ENCODE measurements at regions not wholly inside any gene's neighbourhood (a gene's known extent, or its start where the extent isn't known, plus 50 kb on each side); places are given as distances from the start of the nearest gene placed in this dataset.

GRCh38 chr14:103192246-103192840 is 69.1 kb downstream of the TNFAIP2 start:
- Histone ChIP-seq H3K9me3 (ENCODE audit: control insufficient read depth, insufficient read depth, low read length) (no peaks in the 10 kb centered on the region), H2BK5ac (ENCODE audit: low read depth, low read length, poor library complexity, severe bottlenecking) (no peak overlapping the region), H2AK9ac (replicated peaks; ENCODE audit: low read depth, low read length, poor library complexity) (no peak overlapping the region), H3K9ac (ENCODE audit: low read depth, low read length) (no peak overlapping the region), H3K4me1 (ENCODE audit: control insufficient read depth, insufficient read depth, low read length) (peaks cover 4% of the 10 kb centered on the region), H2BK15ac (ENCODE audit: low read depth, low read length) (no peak overlapping the region), H3K27me3 (ENCODE audit: control insufficient read depth, insufficient read depth, low read length) (peaks cover 48% of the 10 kb centered on the region), H3K18ac (ENCODE audit: low read depth, low read length) (no peak overlapping the region), H3K56ac (ENCODE audit: extremely low read depth, insufficient read depth, low read length) (no peak overlapping the region), H3K79me1 (ENCODE audit: low read depth in 1 of 2, low read length in 2 of 2) (no peaks in the 10 kb centered on the region), H3K4me3 (ENCODE audit: insufficient read depth, low read depth, low read length) (no peak overlapping the region), H3K4me2 (ENCODE audit: low read depth, low read length) (no peak overlapping the region), H4K5ac (ENCODE audit: low read depth, low read length) (no peak overlapping the region), H3K9me1 (ENCODE audit: insufficient read depth, low read length) (no peaks in the 10 kb centered on the region), H2BK20ac (ENCODE audit: low read depth, low read length) (no peak overlapping the region), H2AFZ (replicated peaks; ENCODE audit: low read length, poor library complexity) (no peak overlapping the region), H4K20me1 (ENCODE audit: insufficient read depth, low read length) (no peaks in the 10 kb centered on the region), H3K23ac (ENCODE audit: low read depth, low read length) (no peak overlapping the region), H4K8ac (ENCODE audit: low read depth in 2 of 2, low read length in 2 of 2) (no peak overlapping the region), H2BK120ac (ENCODE audit: low read depth, low read length) (no peak overlapping the region), H3K27ac (ENCODE audit: insufficient read depth, low read length) (no peak overlapping the region), H3K36me3 (ENCODE audit: control insufficient read depth, insufficient read depth, low read length) (no peaks in the 10 kb centered on the region), H2AK5ac (ENCODE audit: low read depth, low read length) (no peak overlapping the region), H3K4ac (ENCODE audit: low read depth, low read length) (no peak overlapping the region), H3K14ac (replicated peaks; ENCODE audit: low read depth, low read length) (no peak overlapping the region), H4K91ac (ENCODE audit: insufficient read depth, low read depth, low read length) (no peak overlapping the region)
- ChIA-PET POLR2A (ENCODE audit: unreplicated experiment) (no interaction called here), CTCF (interaction anchor here (0.6 kb wide), 1 partner anchor 89 kb away, joined by 4 read pairs; no protein-coding TSS in a partner anchor)
- DNase-seq (no peak), ATAC-seq (ENCODE audit: low read depth) (no peak)
- dilution Hi-C loops (cut with HindIII; ENCODE audit: low sequenced_read_pairs, unreplicated experiment): no loop called here
- WGBS, 2 experiments (ENCODE audit: extremely low coverage in 2 of 2, insufficient read length in 1 of 2): 90% methylated on average over 1 of the region's 7 CpGs; no CpG with 5 or more reads in 1 of the 2 experiments
- in situ Hi-C loops (cut with MboI; ENCODE audit: low sequenced_read_pairs): no loop called here
- TF ChIP-seq ELK1 (IDR thresholded peaks at IDR 0.05; ENCODE audit: borderline replicate concordance, low read depth, low read length) (no peak), FOS (IDR thresholded peaks at IDR 0.05; ENCODE audit: low read depth, low read length) (no peak), MXI1 (IDR thresholded peaks at IDR 0.05; ENCODE audit: borderline replicate concordance, low read depth, low read length) (no peak), CHD1 (IDR thresholded peaks at IDR 0.05; ENCODE audit: low read depth, low read length) (no peak), RCOR1 (IDR thresholded peaks at IDR 0.05; ENCODE audit: insufficient replicate concordance, low read length) (no peak), SMC3 (IDR thresholded peaks at IDR 0.05; ENCODE audit: low read depth, low read length) (no peak), MAZ (IDR thresholded peaks at IDR 0.05; ENCODE audit: borderline replicate concordance, low read depth, low read length) (no peak), USF2 (IDR thresholded peaks at IDR 0.05; ENCODE audit: low read depth, low read length) (no peak), RFX5 (IDR thresholded peaks at IDR 0.05; ENCODE audit: low read depth, low read length) (no peak), RAD21 (IDR thresholded peaks at IDR 0.05; ENCODE audit: low read length) (no peak)
- intact Hi-C loops (cut with micrococcal nuclease): no loop called here
- no TSS peak for BruUV-seq (replicated peaks)
